ENCODE measurements at regions not wholly inside any gene's neighbourhood (a gene's known extent, or its start where the extent isn't known, plus 50 kb on each side); places are given as distances from the start of the nearest gene placed in this dataset.

GRCh38 chr14:56963381-56963780 lies 153.1 kb upstream of the OTX2 start:
- H3K36me3 ChIP-seq = no peaks in the 10 kb centered on the region
- ATAC-seq = no peak
- no peaks in the 10 kb centered on the region for H3K27me3 ChIP-seq
- no peak overlapping the region for H3K4me3 ChIP-seq
- no peaks in the 10 kb centered on the region for H3K9me3 ChIP-seq
- H3K4me1 ChIP-seq = no peaks in the 10 kb centered on the region
- 70 to 85% methylated on average over 6 of the region's 6 CpGs for WGBS, 2 donors (ENCODE audit: low coverage in 1 of 2)
- H3K27ac ChIP-seq = no peak overlapping the region
- no peak for TF ChIP-seq POLR2A (IDR thresholded peaks at IDR 0.05)
- no peak for TF ChIP-seq CTCF (IDR thresholded peaks at IDR 0.05)
- TF ChIP-seq EP300 (IDR thresholded peaks at IDR 0.05) = no peak
- TF ChIP-seq POLR2AphosphoS5 (IDR thresholded peaks at IDR 0.05) = no peak

GRCh38 chr14:56962444-56963080 lies 152.3 kb upstream of the OTX2 start:
- Histone ChIP-seq H3K4me3 (no peak overlapping the region), H3K27me3 (no peaks in the 10 kb centered on the region), H3K36me3 (no peaks in the 10 kb centered on the region), H3K4me1 (no peaks in the 10 kb centered on the region), H3K9me3 (no peaks in the 10 kb centered on the region), H3K27ac (no peak overlapping the region)
- WGBS, 2 donors (ENCODE audit: low coverage in 1 of 2) = 45 to 55% methylated on average over 4 of the region's 4 CpGs
- TF ChIP-seq POLR2AphosphoS5 (IDR thresholded peaks at IDR 0.05) = no peak
- no peak for TF ChIP-seq CTCF (IDR thresholded peaks at IDR 0.05)
- no peak for TF ChIP-seq POLR2A (IDR thresholded peaks at IDR 0.05)
- TF ChIP-seq EP300 (IDR thresholded peaks at IDR 0.05) = no peak
- no peak for ATAC-seq

- no peak for ATAC-seq
- Histone ChIP-seq H3K36me3 (no peaks in the 10 kb centered on the region), H3K27ac (no peak overlapping the region), H3K4me3 (no peak overlapping the region), H3K9me3 (no peaks in the 10 kb centered on the region), H3K4me1 (no peaks in the 10 kb centered on the region), H3K27me3 (no peaks in the 10 kb centered on the region)
- TF ChIP-seq CTCF (IDR thresholded peaks at IDR 0.05) (no peak), EP300 (IDR thresholded peaks at IDR 0.05) (no peak), POLR2AphosphoS5 (IDR thresholded peaks at IDR 0.05) (no peak), POLR2A (IDR thresholded peaks at IDR 0.05) (no peak)
These were observed 149.6 kb upstream of the OTX2 start for GRCh38 chr14:56959869-56960268.

DNA sequence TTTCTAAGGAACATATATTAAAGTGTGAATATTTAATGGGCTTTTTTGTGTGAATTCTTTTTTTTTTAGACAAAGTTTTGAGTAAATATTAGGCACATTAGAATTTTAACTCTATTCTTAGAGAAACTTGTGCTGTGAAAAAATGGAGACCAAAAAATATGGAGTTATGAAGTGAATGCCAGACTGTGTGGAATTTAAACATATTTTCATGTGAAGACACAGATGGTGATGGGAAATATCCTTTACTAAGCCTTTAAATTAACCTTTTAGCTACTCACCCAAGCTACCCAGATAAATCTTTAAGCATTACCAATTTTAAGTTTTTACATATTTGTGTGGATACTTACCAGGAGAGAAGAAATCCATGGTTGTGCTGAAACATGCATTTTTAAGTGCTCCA lies 148.8 kb upstream of the OTX2 start:
- Histone ChIP-seq H3K27ac (no peak overlapping the region), H3K4me3 (no peak overlapping the region), H3K4me1 (no peaks in the 10 kb centered on the region), H3K9me3 (no peaks in the 10 kb centered on the region), H3K36me3 (no peaks in the 10 kb centered on the region), H3K27me3 (no peaks in the 10 kb centered on the region)
- TF ChIP-seq EP300 (IDR thresholded peaks at IDR 0.05) (no peak), CTCF (IDR thresholded peaks at IDR 0.05) (no peak), POLR2AphosphoS5 (IDR thresholded peaks at IDR 0.05) (no peak), POLR2A (IDR thresholded peaks at IDR 0.05) (no peak)
- no peak for ATAC-seq

GRCh38 chr14:56956182-56956581 lies 145.9 kb upstream of the OTX2 start:
- 51 to 57% methylated on average over 2 of the region's 2 CpGs for WGBS, 2 donors (ENCODE audit: low coverage in 1 of 2)
- no peak for TF ChIP-seq POLR2AphosphoS5 (IDR thresholded peaks at IDR 0.05)
- no peak for TF ChIP-seq POLR2A (IDR thresholded peaks at IDR 0.05)
- Histone ChIP-seq H3K27me3 (no peaks in the 10 kb centered on the region), H3K4me3 (no peak overlapping the region), H3K36me3 (no peaks in the 10 kb centered on the region), H3K27ac (no peak overlapping the region), H3K4me1 (no peaks in the 10 kb centered on the region), H3K9me3 (no peaks in the 10 kb centered on the region)
- no peak for ATAC-seq

Measured in gastroesophageal sphincter (tissue), 4 donors.